ENCODE measurements at regions not wholly inside any gene's neighbourhood (a gene's known extent, or its start where the extent isn't known, plus 50 kb on each side); places are given as distances from the start of the nearest gene placed in this dataset.

GRCh38 chr6:76677017-76677416, 604.6 kb upstream of the IMPG1 start:
- H3K27me3 ChIP-seq (ENCODE audit: insufficient read depth, low read length, poor library complexity, severe bottlenecking): no peaks in the 10 kb centered on the region
- no peaks in the 10 kb centered on the region for H3K9me2 ChIP-seq (replicated peaks; ENCODE audit: low read depth, low read length)
- H3K9me3 ChIP-seq (ENCODE audit: insufficient read depth, low read depth, low read length): no peaks in the 10 kb centered on the region
- no peaks in the 10 kb centered on the region for H3K36me3 ChIP-seq (ENCODE audit: insufficient read depth, low read length)
- H3K4me3 ChIP-seq (ENCODE audit: low read length, poor library complexity, severe bottlenecking): no peak overlapping the region
- H4K20me1 ChIP-seq (ENCODE audit: insufficient read depth, low read length, poor library complexity, severe bottlenecking): no peaks in the 10 kb centered on the region
- no peak overlapping the region for H3K9ac ChIP-seq (ENCODE audit: low read depth, low read length, poor library complexity, severe bottlenecking)
- no peaks in the 10 kb centered on the region for H3K4me1 ChIP-seq (ENCODE audit: insufficient read depth, low read length, poor library complexity, severe bottlenecking)
- no peak overlapping the region for H3K4me2 ChIP-seq (ENCODE audit: low read depth, low read length, poor library complexity, severe bottlenecking)
- no peaks in the 10 kb centered on the region for H3K79me2 ChIP-seq (ENCODE audit: insufficient read depth, low read length)
- no peaks in the 10 kb centered on the region for H3F3A ChIP-seq (ENCODE audit: low read depth)
- TF ChIP-seq CTCF (conservative IDR thresholded peaks at IDR 0.05; ENCODE audit: low read length) (no peak), EZH2phosphoT487 (IDR thresholded peaks at IDR 0.05; ENCODE audit: borderline replicate concordance) (no peak)
- no peak overlapping the region for H2AFZ ChIP-seq (ENCODE audit: low read length)

DNA sequence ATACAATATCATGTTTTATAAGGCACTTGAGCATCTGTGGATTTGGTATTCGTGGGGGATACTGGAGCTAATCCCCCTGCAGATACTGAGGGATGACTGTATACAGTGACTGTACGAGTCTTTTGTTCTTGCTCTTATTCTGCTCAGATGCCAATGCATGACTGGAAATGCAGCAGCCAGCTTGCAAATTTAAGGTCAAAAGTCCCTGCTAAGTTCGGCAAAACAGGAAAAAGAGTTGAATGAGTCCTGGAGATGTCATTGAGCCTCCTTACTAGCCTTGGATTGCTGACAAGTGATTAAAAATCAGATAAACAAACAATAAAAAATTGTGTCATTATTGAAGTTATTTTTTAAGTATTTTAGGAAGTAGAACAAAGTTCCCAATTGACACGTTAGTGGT, 599.3 kb upstream of the IMPG1 start:
- H3K36me3 ChIP-seq (ENCODE audit: insufficient read depth, low read length): no peaks in the 10 kb centered on the region
- no peaks in the 10 kb centered on the region for H3F3A ChIP-seq (ENCODE audit: low read depth)
- no peaks in the 10 kb centered on the region for H3K9me2 ChIP-seq (replicated peaks; ENCODE audit: low read depth, low read length)
- H3K9me3 ChIP-seq (ENCODE audit: insufficient read depth, low read depth, low read length): no peaks in the 10 kb centered on the region
- no peak overlapping the region for H3K9ac ChIP-seq (ENCODE audit: low read depth, low read length, poor library complexity, severe bottlenecking)
- H2AFZ ChIP-seq (ENCODE audit: low read length): no peak overlapping the region
- no peaks in the 10 kb centered on the region for H3K79me2 ChIP-seq (ENCODE audit: insufficient read depth, low read length)
- H3K4me2 ChIP-seq (ENCODE audit: low read depth, low read length, poor library complexity, severe bottlenecking): no peak overlapping the region
- no peaks in the 10 kb centered on the region for H3K27me3 ChIP-seq (ENCODE audit: insufficient read depth, low read length, poor library complexity, severe bottlenecking)
- no peak overlapping the region for H3K4me3 ChIP-seq (ENCODE audit: low read length, poor library complexity, severe bottlenecking)
- H3K4me1 ChIP-seq (ENCODE audit: insufficient read depth, low read length, poor library complexity, severe bottlenecking): no peaks in the 10 kb centered on the region
- no peaks in the 10 kb centered on the region for H4K20me1 ChIP-seq (ENCODE audit: insufficient read depth, low read length, poor library complexity, severe bottlenecking)
- TF ChIP-seq EZH2phosphoT487 (IDR thresholded peaks at IDR 0.05; ENCODE audit: borderline replicate concordance): no peak
- TF ChIP-seq CTCF (conservative IDR thresholded peaks at IDR 0.05; ENCODE audit: low read length): no peak

DNA sequence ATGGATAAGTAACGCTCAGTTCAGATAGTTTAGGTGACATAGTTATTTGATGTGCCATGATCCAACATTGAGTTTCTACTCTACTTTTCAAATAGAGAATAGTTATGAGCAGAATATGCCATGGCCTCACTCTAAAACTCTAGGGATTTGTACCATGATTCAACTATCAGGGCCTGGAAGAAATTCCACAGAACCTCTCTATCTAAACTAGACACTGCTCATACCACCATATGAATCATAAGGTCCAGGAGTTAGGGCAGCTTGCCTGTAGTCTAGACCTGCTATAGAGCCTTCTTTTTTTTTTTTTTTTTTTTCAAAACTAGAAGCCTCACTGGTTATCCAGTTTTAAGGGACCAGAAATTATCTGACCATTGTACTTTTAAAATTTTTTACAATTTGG, 571.8 kb upstream of the IMPG1 start:
- Histone ChIP-seq H3K9me2 (replicated peaks; ENCODE audit: low read depth, low read length) (no peaks in the 10 kb centered on the region), H3K9me3 (ENCODE audit: insufficient read depth, low read depth, low read length) (no peaks in the 10 kb centered on the region), H3F3A (ENCODE audit: low read depth) (no peaks in the 10 kb centered on the region), H3K9ac (ENCODE audit: low read depth, low read length, poor library complexity, severe bottlenecking) (no peak overlapping the region), H3K36me3 (ENCODE audit: insufficient read depth, low read length) (no peaks in the 10 kb centered on the region), H2AFZ (ENCODE audit: low read length) (no peak overlapping the region), H3K4me3 (ENCODE audit: low read length, poor library complexity, severe bottlenecking) (no peak overlapping the region), H3K79me2 (ENCODE audit: insufficient read depth, low read length) (no peaks in the 10 kb centered on the region), H3K4me1 (ENCODE audit: insufficient read depth, low read length, poor library complexity, severe bottlenecking) (no peaks in the 10 kb centered on the region), H3K4me2 (ENCODE audit: low read depth, low read length, poor library complexity, severe bottlenecking) (no peak overlapping the region), H4K20me1 (ENCODE audit: insufficient read depth, low read length, poor library complexity, severe bottlenecking) (no peaks in the 10 kb centered on the region), H3K27me3 (ENCODE audit: insufficient read depth, low read length, poor library complexity, severe bottlenecking) (no peaks in the 10 kb centered on the region)
- TF ChIP-seq EZH2phosphoT487 (IDR thresholded peaks at IDR 0.05; ENCODE audit: borderline replicate concordance) (no peak), CTCF (conservative IDR thresholded peaks at IDR 0.05; ENCODE audit: low read length) (no peak)
